Thyroid gland (tissue), 4 donors: ENCODE measurements at regions not wholly inside any gene's neighbourhood (a gene's known extent, or its start where the extent isn't known, plus 50 kb on each side); places are given as distances from the start of the nearest gene placed in this dataset.

Experiments
- POLR2A ChIP-seq, 2 donors: fragments of 450-650 bp; IDR thresholded peaks; one replicate each; pipeline ENCODE4 v1.6.1; 2017; ENCODE audit warnings: antibody characterized with exemption in 2 of 2, mild to moderate bottlenecking in 2 of 2, moderate library complexity in 1 of 2
- TF ChIP-seq, protein P1 (sequence below), 6 experiments: fragments of 200-600 bp in 3 of 6; fragments of 450-650 bp in 3 of 6; sonication (generic) in 3 of 6; IDR thresholded peaks; one replicate each; pipeline ENCODE4 v1.5.1; 2016 to 2019; ENCODE audit warnings: antibody characterized with exemption in 6 of 6, mild to moderate bottlenecking in 2 of 6, inconsistent platforms in 1 of 6, moderate library complexity in 1 of 6

DNA sequence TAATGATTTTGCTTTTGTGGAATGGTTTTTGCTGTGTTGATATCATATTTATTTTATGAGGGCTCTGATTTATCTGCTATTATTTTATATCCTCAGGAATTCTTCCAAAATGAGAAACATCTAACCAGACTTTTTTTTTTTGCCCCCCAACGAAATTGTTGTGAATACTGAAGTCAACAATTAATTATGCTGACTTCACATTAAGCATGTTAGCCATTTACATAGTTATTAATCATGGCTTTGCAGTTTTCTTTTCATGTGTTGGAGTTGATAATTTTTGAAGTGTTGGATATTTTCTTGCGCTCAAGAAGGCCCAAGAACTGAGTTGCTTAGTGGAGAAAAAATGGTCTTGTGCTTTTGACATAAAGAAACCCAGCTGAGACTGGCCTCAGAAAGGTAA, 246.6 kb upstream of the CRY1 start:
- TF ChIP-seq, protein P1, sequence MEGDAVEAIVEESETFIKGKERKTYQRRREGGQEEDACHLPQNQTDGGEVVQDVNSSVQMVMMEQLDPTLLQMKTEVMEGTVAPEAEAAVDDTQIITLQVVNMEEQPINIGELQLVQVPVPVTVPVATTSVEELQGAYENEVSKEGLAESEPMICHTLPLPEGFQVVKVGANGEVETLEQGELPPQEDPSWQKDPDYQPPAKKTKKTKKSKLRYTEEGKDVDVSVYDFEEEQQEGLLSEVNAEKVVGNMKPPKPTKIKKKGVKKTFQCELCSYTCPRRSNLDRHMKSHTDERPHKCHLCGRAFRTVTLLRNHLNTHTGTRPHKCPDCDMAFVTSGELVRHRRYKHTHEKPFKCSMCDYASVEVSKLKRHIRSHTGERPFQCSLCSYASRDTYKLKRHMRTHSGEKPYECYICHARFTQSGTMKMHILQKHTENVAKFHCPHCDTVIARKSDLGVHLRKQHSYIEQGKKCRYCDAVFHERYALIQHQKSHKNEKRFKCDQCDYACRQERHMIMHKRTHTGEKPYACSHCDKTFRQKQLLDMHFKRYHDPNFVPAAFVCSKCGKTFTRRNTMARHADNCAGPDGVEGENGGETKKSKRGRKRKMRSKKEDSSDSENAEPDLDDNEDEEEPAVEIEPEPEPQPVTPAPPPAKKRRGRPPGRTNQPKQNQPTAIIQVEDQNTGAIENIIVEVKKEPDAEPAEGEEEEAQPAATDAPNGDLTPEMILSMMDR (IDR thresholded peaks at IDR 0.05) = no peak
- TF ChIP-seq POLR2A (IDR thresholded peaks at IDR 0.05) = no peak
